Mesothelial cell of epicardium (in vitro differentiated cells): ENCODE measurements at regions not wholly inside any gene's neighbourhood (a gene's known extent, or its start where the extent isn't known, plus 50 kb on each side); places are given as distances from the start of the nearest gene placed in this dataset.

ENCODE experiments used
- DNase-seq, 2 experiments: peaks; one replicate each; pipeline ENCODE4 v3.0.0; 2021; ENCODE audit warnings: low spot score in 2 of 2; ENCODE audit not compliant: unreplicated experiment in 2 of 2
- H3K27ac Mint-ChIP-seq: 2 replicates; pipeline ENCODE4 v1.8.0; 2021; ENCODE audit warnings: mixed read lengths
- H3K27me3 Mint-ChIP-seq: 2 replicates; pipeline ENCODE4 v1.8.0; 2021; ENCODE audit warnings: low read depth, mixed read lengths
- H3K36me3 Mint-ChIP-seq: 2 replicates; pipeline ENCODE4 v1.8.0; 2021; ENCODE audit warnings: mixed read lengths
- H3K4me1 Mint-ChIP-seq: 2 replicates; pipeline ENCODE4 v1.8.0; 2021; ENCODE audit warnings: mixed read lengths
- H3K4me3 Mint-ChIP-seq: 2 replicates; pipeline ENCODE4 v1.8.0; 2021; ENCODE audit warnings: mild to moderate bottlenecking, moderate library complexity, mixed read lengths
- H3K9me3 Mint-ChIP-seq: 2 replicates; pipeline ENCODE4 v1.8.0; 2021; ENCODE audit warnings: mixed read lengths
- TF ChIP-seq, protein P1 (sequence below): fragments of 200-600 bp; sonication (generic); IDR thresholded peaks from one replicate; pipeline ENCODE4 v1.5.0; 2021; ENCODE audit warnings: antibody characterized with exemption; ENCODE audit not compliant: unreplicated experiment

DNA sequence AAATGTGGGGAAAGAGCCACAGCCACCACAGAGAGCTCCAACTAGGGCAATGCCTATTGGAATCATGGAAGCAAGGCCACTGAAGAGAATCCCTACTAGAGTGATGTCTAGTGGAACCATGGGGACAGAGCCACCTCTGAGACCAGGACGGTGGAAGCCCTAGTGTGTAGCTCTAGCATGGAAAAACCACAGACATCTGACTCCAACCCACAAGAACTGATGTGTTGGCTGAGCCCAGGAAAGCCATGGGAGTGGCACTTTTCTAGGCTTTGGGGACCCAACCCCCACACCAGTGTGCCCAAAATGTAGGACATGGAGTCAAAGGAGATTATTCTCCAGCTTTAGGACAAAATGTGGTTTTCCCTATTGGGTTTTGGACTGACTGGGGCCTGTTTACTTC, 721.9 kb downstream of the BRINP1 start:
- Mint-ChIP-seq H3K36me3 (no peaks in the 10 kb centered on the region), H3K4me1 (peaks cover 10% of the 10 kb centered on the region), H3K27ac (no peak overlapping the region), H3K9me3 (peaks cover 16% of the 10 kb centered on the region), H3K27me3 (no peaks in the 10 kb centered on the region), H3K4me3 (no peak overlapping the region)
- no peak for DNase-seq
- TF ChIP-seq, protein P1, sequence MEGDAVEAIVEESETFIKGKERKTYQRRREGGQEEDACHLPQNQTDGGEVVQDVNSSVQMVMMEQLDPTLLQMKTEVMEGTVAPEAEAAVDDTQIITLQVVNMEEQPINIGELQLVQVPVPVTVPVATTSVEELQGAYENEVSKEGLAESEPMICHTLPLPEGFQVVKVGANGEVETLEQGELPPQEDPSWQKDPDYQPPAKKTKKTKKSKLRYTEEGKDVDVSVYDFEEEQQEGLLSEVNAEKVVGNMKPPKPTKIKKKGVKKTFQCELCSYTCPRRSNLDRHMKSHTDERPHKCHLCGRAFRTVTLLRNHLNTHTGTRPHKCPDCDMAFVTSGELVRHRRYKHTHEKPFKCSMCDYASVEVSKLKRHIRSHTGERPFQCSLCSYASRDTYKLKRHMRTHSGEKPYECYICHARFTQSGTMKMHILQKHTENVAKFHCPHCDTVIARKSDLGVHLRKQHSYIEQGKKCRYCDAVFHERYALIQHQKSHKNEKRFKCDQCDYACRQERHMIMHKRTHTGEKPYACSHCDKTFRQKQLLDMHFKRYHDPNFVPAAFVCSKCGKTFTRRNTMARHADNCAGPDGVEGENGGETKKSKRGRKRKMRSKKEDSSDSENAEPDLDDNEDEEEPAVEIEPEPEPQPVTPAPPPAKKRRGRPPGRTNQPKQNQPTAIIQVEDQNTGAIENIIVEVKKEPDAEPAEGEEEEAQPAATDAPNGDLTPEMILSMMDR: no peak

DNA sequence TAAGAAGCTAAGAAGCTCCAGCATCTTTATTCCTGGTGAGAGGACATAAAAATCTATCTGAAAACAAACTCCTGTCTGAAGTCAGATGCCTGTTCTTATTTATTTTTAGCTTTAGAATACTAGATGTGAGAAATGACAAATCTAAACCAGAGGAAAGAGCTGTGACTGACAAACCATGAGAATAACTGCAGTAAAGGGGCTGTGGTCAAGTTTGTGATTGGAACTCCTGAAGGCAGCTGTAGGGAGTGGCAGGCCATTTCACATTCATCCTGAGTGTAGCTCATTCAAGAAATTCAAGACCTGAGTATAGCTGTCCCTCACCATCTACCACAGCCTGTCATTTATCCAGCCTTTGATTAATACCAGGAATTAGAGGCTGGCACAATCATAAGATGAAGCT, 718.8 kb downstream of the BRINP1 start:
- Mint-ChIP-seq H3K27me3 (no peaks in the 10 kb centered on the region), H3K9me3 (peaks cover 14% of the 10 kb centered on the region), H3K36me3 (no peaks in the 10 kb centered on the region), H3K4me1 (no peaks in the 10 kb centered on the region), H3K4me3 (no peak overlapping the region), H3K27ac (no peak overlapping the region)
- no peak for DNase-seq
- TF ChIP-seq, protein P1: no peak

DNA sequence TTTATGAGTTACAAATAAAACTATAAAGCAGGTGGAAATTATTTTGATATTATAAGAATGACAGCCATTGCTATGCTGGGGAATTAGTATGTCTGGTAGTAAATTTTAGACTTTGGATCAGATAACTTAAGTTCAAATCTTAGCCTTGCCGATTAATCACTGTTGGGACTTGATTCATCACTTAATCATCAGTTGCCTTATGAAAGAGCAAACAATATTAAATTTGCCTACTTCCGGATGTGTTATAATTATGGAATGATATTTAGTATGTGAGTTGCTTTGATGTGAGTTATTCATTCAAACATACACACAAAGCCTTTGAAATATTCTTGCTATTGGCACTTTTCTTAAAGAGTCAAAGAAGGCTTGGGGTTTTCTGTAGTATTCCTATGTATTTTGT, 717.7 kb downstream of the BRINP1 start:
- TF ChIP-seq, protein P1: no peak
- Mint-ChIP-seq H3K4me1 (no peaks in the 10 kb centered on the region), H3K27ac (no peak overlapping the region), H3K27me3 (no peaks in the 10 kb centered on the region), H3K9me3 (peaks cover 3% of the 10 kb centered on the region), H3K4me3 (no peak overlapping the region), H3K36me3 (no peaks in the 10 kb centered on the region)
- no peak for DNase-seq

DNA sequence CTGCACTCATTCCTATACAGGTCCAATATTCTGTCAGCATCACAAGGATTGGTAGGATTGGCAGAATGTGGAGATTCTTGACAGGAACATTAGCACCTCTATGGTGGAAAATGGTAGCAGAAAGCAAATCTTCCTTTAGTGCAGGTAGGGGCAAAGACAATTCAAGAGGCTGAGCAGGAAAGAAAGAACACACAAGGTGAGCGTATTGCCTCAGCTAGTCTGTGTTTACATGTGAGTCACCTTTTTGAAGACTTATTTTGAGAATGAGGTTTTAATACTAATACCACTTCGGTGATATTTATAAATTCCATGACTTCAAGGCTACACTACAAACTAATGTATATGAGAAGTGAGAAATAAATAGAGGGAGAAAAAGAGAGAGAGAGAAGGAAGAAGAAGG, 717.0 kb downstream of the BRINP1 start:
- Mint-ChIP-seq H3K27me3 (no peaks in the 10 kb centered on the region), H3K36me3 (no peaks in the 10 kb centered on the region), H3K9me3 (no peaks in the 10 kb centered on the region), H3K4me3 (no peak overlapping the region), H3K27ac (no peak overlapping the region), H3K4me1 (no peaks in the 10 kb centered on the region)
- TF ChIP-seq, protein P1: no peak
- DNase-seq: no peak

DNA sequence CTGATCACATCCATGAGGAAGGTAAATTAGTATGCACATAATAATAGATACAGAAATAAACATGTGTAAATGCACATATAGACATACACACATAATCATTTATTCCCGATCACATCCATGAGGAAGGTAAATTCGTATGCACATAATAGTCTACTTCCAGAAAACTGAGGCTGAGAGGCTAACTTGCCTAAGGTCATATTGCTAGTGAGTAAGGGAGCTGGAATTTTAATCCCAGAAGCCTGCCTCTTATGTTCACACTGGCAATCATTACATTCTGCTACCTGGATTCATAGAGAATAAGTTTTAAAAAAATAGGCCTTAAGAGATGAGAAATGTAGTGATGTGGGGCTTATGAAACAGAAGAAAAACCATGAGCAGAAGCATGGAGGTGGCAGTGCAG, 716.3 kb downstream of the BRINP1 start:
- DNase-seq: no peak
- H3K27ac Mint-ChIP-seq: no peak overlapping the region
- H3K4me3 Mint-ChIP-seq: no peak overlapping the region
- H3K36me3 Mint-ChIP-seq: no peaks in the 10 kb centered on the region
- H3K27me3 Mint-ChIP-seq: no peaks in the 10 kb centered on the region
- no peaks in the 10 kb centered on the region for H3K4me1 Mint-ChIP-seq
- TF ChIP-seq, protein P1: no peak
- no peaks in the 10 kb centered on the region for H3K9me3 Mint-ChIP-seq

DNA sequence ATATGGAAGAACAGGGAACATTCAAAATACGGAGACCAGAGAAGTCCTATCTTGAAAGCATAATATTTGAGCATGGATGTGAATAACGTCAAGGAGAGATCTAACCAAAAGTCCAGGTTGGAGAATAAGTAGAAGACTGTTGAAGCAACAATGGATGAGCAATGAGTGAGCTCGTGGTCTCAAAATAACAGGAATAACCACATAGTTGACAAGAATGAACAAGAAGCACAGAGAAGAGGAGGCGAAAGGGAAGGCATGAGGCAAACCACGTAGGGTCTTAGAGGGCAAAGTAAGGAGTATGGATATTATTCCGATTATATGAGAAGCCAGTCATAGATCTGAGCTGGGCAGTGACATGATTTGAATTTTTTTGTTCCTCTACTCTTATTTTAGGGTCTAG, 710.2 kb downstream of the BRINP1 start:
- Mint-ChIP-seq H3K4me3 (no peak overlapping the region), H3K27ac (no peak overlapping the region), H3K4me1 (no peaks in the 10 kb centered on the region), H3K27me3 (no peaks in the 10 kb centered on the region), H3K9me3 (no peaks in the 10 kb centered on the region), H3K36me3 (no peaks in the 10 kb centered on the region)
- no peak for DNase-seq
- TF ChIP-seq, protein P1: no peak
